K562 (cell line): ENCODE measurements at regions not wholly inside any gene's neighbourhood (a gene's known extent, or its start where the extent isn't known, plus 50 kb on each side); places are given as distances from the start of the nearest gene placed in this dataset.

Source experiments
- ATAC-seq: fragments of 200-7000 bp; cut with Tn5 transposase; 3 replicates; pipeline ENCODE4 v1.9.1; 2020; ENCODE audit warnings: moderate library complexity
- BruUV-seq: library from RNA; stranded (reverse); fragments of 400-500 nt; replicated peaks from 2 replicates; lab custom pipeline; 2021; lab: Mats Ljungman, UMichigan
- CTCF ChIA-PET: fragments of 300-600 bp; formaldehyde crosslinking; extraction: SDS; loops from one replicate; lab custom pipeline; 2021; ENCODE audit warnings: low intra/inter-chr PET ratio; lab: Yijun Ruan, JAX
- POLR2A ChIA-PET: fragments of 300-600, 350-650 bp; sonication (Branson Sonifier 250); formaldehyde crosslinking; extraction: SDS; loops from one replicate; lab custom pipeline; 2021; ENCODE audit warnings: antibody characterized with exemption, inconsistent platforms; lab: Yijun Ruan, JAX
- DNase-seq, 4 experiments: peaks; one replicate each; pipeline versions ENCODE4 v3.0.0 to v3.0.0-alpha.2; 2011 to 2018; ENCODE audit warnings: low spot score in 3 of 4, mixed read lengths in 3 of 4; ENCODE audit errors: extremely low read depth in 1 of 4
- FAIRE-seq: peaks from 2 replicates; lab custom pipeline; 2011; peaks lifted over from hg19 to GRCh38; lab: Jason Lieb, UNC
- H2AFZ ChIP-seq: 2 replicates; pipeline ENCODE4 v1.6.0; 2011; ENCODE audit warnings: low read depth, low read length, control low read depth, inconsistent platforms
- H3K27ac ChIP-seq: fragments of 200-600 bp; 3 replicates; pipeline ENCODE4 v1.8.0; 2011; ENCODE audit warnings: low read depth, mild to moderate bottlenecking, control low read depth, inconsistent platforms, low read length, moderate library complexity, mixed read lengths; ENCODE audit errors: extremely low read depth
- H3K27me3 ChIP-seq, 2 experiments: fragments of 300-600 bp in 1 of 2; 2 replicates in 1 of 2; 3 replicates in 1 of 2; pipeline versions ENCODE4 v1.6.0 to v1.8.0; 2011; ENCODE audit warnings: inconsistent platforms in 2 of 2, low read length in 2 of 2, mild to moderate bottlenecking in 1 of 2, mixed read lengths in 1 of 2, moderate library complexity in 1 of 2; ENCODE audit not compliant: control insufficient read depth in 2 of 2, insufficient read depth in 2 of 2
- H3K36me3 ChIP-seq: fragments of 300-600 bp; 3 replicates; pipeline ENCODE4 v1.8.0; 2011; ENCODE audit warnings: mild to moderate bottlenecking, low read length, inconsistent platforms; ENCODE audit not compliant: control insufficient read depth, insufficient read depth
- H3K4me1 ChIP-seq, 2 experiments: fragments of 200-600 bp in 1 of 2; replicated peaks in 1 of 2; 2 replicates in 1 of 2; 3 replicates in 1 of 2; pipeline versions ENCODE4 v1.5.1 to v1.8.0; 2011; ENCODE audit warnings: inconsistent platforms in 2 of 2, low read length in 2 of 2, mild to moderate bottlenecking in 1 of 2, mixed read lengths in 1 of 2, moderate library complexity in 1 of 2; ENCODE audit not compliant: control insufficient read depth in 2 of 2, insufficient read depth in 2 of 2
- H3K4me2 ChIP-seq: 2 replicates; pipeline ENCODE4 v1.6.1; 2011; ENCODE audit warnings: low read length, control low read depth, inconsistent platforms, mixed read lengths; ENCODE audit not compliant: insufficient read depth
- H3K4me3 ChIP-seq: fragments of 200-600 bp; sonication (generic), shearing (Covaris generic); 2 replicates; pipeline ENCODE4 v1.5.1; 2016; ENCODE audit warnings: control low read depth, inconsistent platforms
- H3K79me2 ChIP-seq: fragments of 200-600 bp; 3 replicates; pipeline ENCODE4 v1.8.0; 2011; ENCODE audit warnings: low read length, inconsistent platforms; ENCODE audit not compliant: control insufficient read depth, insufficient read depth
- H3K9ac ChIP-seq, 2 experiments: 2 replicates each; pipeline versions ENCODE4 v1.6.0 to v1.6.1; 2011; ENCODE audit warnings: low read depth in 2 of 2, low read length in 2 of 2, control low read depth in 1 of 2, inconsistent platforms in 1 of 2, mild to moderate bottlenecking in 1 of 2, mixed read lengths in 1 of 2; ENCODE audit not compliant: insufficient read depth in 1 of 2
- H3K9me1 ChIP-seq: one replicate; pipeline ENCODE4 v1.6.0; 2011; ENCODE audit warnings: inconsistent platforms, mild to moderate bottlenecking, low read length, moderate library complexity; ENCODE audit not compliant: control insufficient read depth, insufficient read depth
- H3K9me3 ChIP-seq: replicated peaks from 2 replicates; pipeline ENCODE4 v1.5.1; 2011; ENCODE audit warnings: low read depth, low read length, inconsistent platforms; ENCODE audit not compliant: control insufficient read depth, insufficient read depth
- H4K20me1 ChIP-seq: replicated peaks from 2 replicates; pipeline ENCODE4 v1.6.1; 2011; ENCODE audit warnings: low read length, inconsistent platforms, mixed read lengths; ENCODE audit not compliant: control insufficient read depth, insufficient read depth
- CCNT2 ChIP-seq: IDR thresholded peaks from 2 replicates; pipeline ENCODE4 v1.6.1; 2011; ENCODE audit warnings: borderline replicate concordance, low read depth, mild to moderate bottlenecking, moderate library complexity, mixed read lengths, low read length; ENCODE audit not compliant: insufficient read length; ENCODE audit errors: extremely low read depth
- CTBP1 ChIP-seq: fragments of 450-650 bp; IDR thresholded peaks from 2 replicates; pipeline ENCODE4 v1.6.1; 2016; ENCODE audit warnings: borderline replicate concordance
- CTCFL ChIP-seq: IDR thresholded peaks from 2 replicates; pipeline ENCODE4 v1.6.1; 2011; ENCODE audit warnings: borderline replicate concordance, low read depth, mild to moderate bottlenecking, moderate library complexity, low read length; ENCODE audit not compliant: insufficient read depth, poor library complexity, severe bottlenecking
- DACH1 ChIP-seq: fragments of 450-650 bp; IDR thresholded peaks from 2 replicates; pipeline ENCODE4 v1.6.1; 2018; ENCODE audit not compliant: partially characterized antibody
- FOXK1 ChIP-seq: sonication (generic); formaldehyde crosslinking; IDR thresholded peaks from 2 replicates; pipeline ENCODE4 v1.8.0; 2022; ENCODE audit warnings: missing genetic modification reagents, mild to moderate bottlenecking, borderline replicate concordance
- FOXP1 ChIP-seq: sonication (generic); formaldehyde crosslinking; IDR thresholded peaks from 2 replicates; pipeline ENCODE4 v1.8.0; 2022; ENCODE audit warnings: mild to moderate bottlenecking, missing genetic modification reagents
- HIVEP1 ChIP-seq: fragments of 250-450 bp; sonication (Bioruptor Pico); IDR thresholded peaks from 2 replicates; pipeline ENCODE4 v1.4.0; 2020; ENCODE audit warnings: mild to moderate bottlenecking
- MCM2 ChIP-seq: fragments of 450-650 bp; IDR thresholded peaks from 2 replicates; pipeline ENCODE4 v1.6.1; 2017; ENCODE audit warnings: low read depth, mild to moderate bottlenecking
- MECOM ChIP-seq: fragments of 250-450 bp; sonication (Bioruptor Pico); IDR thresholded peaks from 2 replicates; pipeline ENCODE4 v1.8.0; 2022; ENCODE audit warnings: inconsistent platforms
- PHB ChIP-seq: fragments of 250-450 bp; sonication (Bioruptor Pico); IDR thresholded peaks from 2 replicates; pipeline ENCODE4 v1.5.0; 2021
- RAD51 ChIP-seq: fragments of 450-650 bp; IDR thresholded peaks from 2 replicates; pipeline ENCODE4 v1.7.1; 2016; ENCODE audit warnings: low read depth, mild to moderate bottlenecking, borderline replicate concordance
- SMARCA5 ChIP-seq: fragments of 450-650 bp; IDR thresholded peaks from 2 replicates; pipeline ENCODE4 v1.6.1; 2016
- SRSF9 ChIP-seq: fragments of 200-400 bp; formaldehyde crosslinking; IDR thresholded peaks from 2 replicates; pipeline ENCODE4 v1.6.1; 2017; ENCODE audit warnings: low read depth, low read length, borderline replicate concordance
- TEAD1 ChIP-seq, 2 experiments: fragments of 450-650 bp in 1 of 2; sonication (generic) in 1 of 2; formaldehyde crosslinking; IDR thresholded peaks; 2 replicates each; pipeline versions ENCODE4 v1.4.0 to v1.8.0; 2020 to 2022; ENCODE audit warnings: mild to moderate bottlenecking in 2 of 2, missing genetic modification reagents in 1 of 2
- ZEB2 ChIP-seq: fragments of 450-650 bp; IDR thresholded peaks from 2 replicates; pipeline ENCODE4 v1.6.1; 2016
- ZNF224 ChIP-seq: sonication (generic); formaldehyde crosslinking; IDR thresholded peaks from 2 replicates; pipeline ENCODE4 v1.8.0; 2022; ENCODE audit warnings: mild to moderate bottlenecking, missing genetic modification reagents
- ZNF609 ChIP-seq: sonication (generic); formaldehyde crosslinking; IDR thresholded peaks from 2 replicates; pipeline ENCODE4 v1.8.1; 2023; ENCODE audit warnings: missing genetic modification reagents, mild to moderate bottlenecking, borderline replicate concordance
- in situ Hi-C: fragments of 300-500 bp; cut with MboI; formaldehyde crosslinking; loops from 4 replicates; pipeline ENCODE4 v1.15.0; 2018; ENCODE audit warnings: inconsistent platforms, mixed read lengths
- intact Hi-C: fragments of 100-400 bp; cut with micrococcal nuclease; formaldehyde crosslinking; loops from 2 replicates; pipeline ENCODE4 v1.14.2; 2022

GRCh38 chr12:46111715-46112114 lies 121.3 kb upstream of the SCAF11 start:
- H4K20me1 ChIP-seq, result no peaks in the 10 kb centered on the region
- no peak for DNase-seq
- no peak overlapping the region for H3K9ac ChIP-seq
- no peaks in the 10 kb centered on the region for H3K27me3 ChIP-seq
- ATAC-seq, result no peak
- H3K4me1 ChIP-seq, result no peaks in the 10 kb centered on the region
- no peak overlapping the region for H2AFZ ChIP-seq
- TF ChIP-seq SRSF9, result no peak
- no peak for TF ChIP-seq RAD51
- no peak for TF ChIP-seq HIVEP1 (CRISPR knock-in tag)
- TF ChIP-seq ZNF224 (CRISPR knock-in tag), result no peak
- TF ChIP-seq CCNT2, result no peak
- no peak for TF ChIP-seq FOXP1 (CRISPR knock-in tag)
- TF ChIP-seq CTCFL, result no peak
- TF ChIP-seq PHB (CRISPR knock-in tag), result no peak
- TF ChIP-seq FOXK1 (CRISPR knock-in tag), result no peak
- TF ChIP-seq CTBP1, result no peak
- TF ChIP-seq SMARCA5, result no peak
- TF ChIP-seq MCM2, result no peak
- TF ChIP-seq DACH1, result no peak
- TF ChIP-seq ZNF609 (CRISPR knock-in tag), result no peak
- no peak for TF ChIP-seq TEAD1 (CRISPR knock-in tag; IDR thresholded peaks at IDR 0.05)
- TF ChIP-seq ZEB2, result no peak
- TF ChIP-seq MECOM, result no peak
- intact Hi-C loops (no loop called here), in situ Hi-C loops (no loop called here)
- H3K79me2 ChIP-seq, result no peaks in the 10 kb centered on the region
- ChIA-PET POLR2A (no interaction called here), CTCF (no interaction called here)
- no peak overlapping the region for H3K4me3 ChIP-seq
- no peaks in the 10 kb centered on the region for H3K9me3 ChIP-seq
- no peaks in the 10 kb centered on the region for H3K36me3 ChIP-seq
- no peaks in the 10 kb centered on the region for H3K9me1 ChIP-seq
- no peak overlapping the region for H3K4me2 ChIP-seq
- no peak for FAIRE-seq
- no TSS peak for BruUV-seq
- H3K27ac ChIP-seq, result no peak overlapping the region
